ENCODE measurements at regions not wholly inside any gene's neighbourhood (a gene's known extent, or its start where the extent isn't known, plus 50 kb on each side); places are given as distances from the start of the nearest gene placed in this dataset.

GRCh38 chr9:18163146-18163545 is 310.8 kb upstream of the ADAMTSL1 start:
- Mint-ChIP-seq H3K36me3 (ENCODE audit: low read depth) (no peaks in the 10 kb centered on the region), H3K4me1 (ENCODE audit: low read depth) (no peaks in the 10 kb centered on the region)

GRCh38 chr9:18167733-18168132 is 306.2 kb upstream of the ADAMTSL1 start:
- no peaks in the 10 kb centered on the region for H3K27me3 Mint-ChIP-seq (ENCODE audit: low read depth)
- no peaks in the 10 kb centered on the region for H3K36me3 Mint-ChIP-seq (ENCODE audit: low read depth)
- peaks cover 5% of the 10 kb centered on the region for H3K9me3 Mint-ChIP-seq
- no peak overlapping the region for H3K27ac Mint-ChIP-seq
- DNase-seq (ENCODE audit: low spot score), result no peak
- H3K4me3 Mint-ChIP-seq, result no peak overlapping the region
- no peaks in the 10 kb centered on the region for H3K4me1 Mint-ChIP-seq (ENCODE audit: low read depth)

More at GRCh38 chr9:18163146-18163545, 310.8 kb upstream of the ADAMTSL1 start:
- Mint-ChIP-seq H3K9me3 (no peaks in the 10 kb centered on the region), H3K27me3 (ENCODE audit: low read depth) (no peaks in the 10 kb centered on the region), H3K4me3 (no peak overlapping the region), H3K27ac (no peak overlapping the region)
- DNase-seq (ENCODE audit: low spot score), result no peak

- no peak for DNase-seq (ENCODE audit: low spot score)
- peaks cover 5% of the 10 kb centered on the region for H3K9me3 Mint-ChIP-seq
- no peaks in the 10 kb centered on the region for H3K36me3 Mint-ChIP-seq (ENCODE audit: low read depth)
- H3K4me3 Mint-ChIP-seq, result no peak overlapping the region
- H3K4me1 Mint-ChIP-seq (ENCODE audit: low read depth), result no peaks in the 10 kb centered on the region
- no peak overlapping the region for H3K27ac Mint-ChIP-seq
- no peaks in the 10 kb centered on the region for H3K27me3 Mint-ChIP-seq (ENCODE audit: low read depth)
Measured at GRCh38 chr9:18173923-18174322, 300.0 kb upstream of the ADAMTSL1 start.

GRCh38 chr9:18182636-18183035 is 291.3 kb upstream of the ADAMTSL1 start:
- H3K4me3 Mint-ChIP-seq, result no peak overlapping the region
- no peaks in the 10 kb centered on the region for H3K27me3 Mint-ChIP-seq (ENCODE audit: low read depth)
- no peaks in the 10 kb centered on the region for H3K9me3 Mint-ChIP-seq
- H3K36me3 Mint-ChIP-seq (ENCODE audit: low read depth), result no peaks in the 10 kb centered on the region
- DNase-seq (ENCODE audit: low spot score), result no peak
- no peak overlapping the region for H3K27ac Mint-ChIP-seq
- no peaks in the 10 kb centered on the region for H3K4me1 Mint-ChIP-seq (ENCODE audit: low read depth)

- DNase-seq (ENCODE audit: low spot score), result no peak
- H3K27ac Mint-ChIP-seq, result no peak overlapping the region
- H3K36me3 Mint-ChIP-seq (ENCODE audit: low read depth), result no peaks in the 10 kb centered on the region
- no peaks in the 10 kb centered on the region for H3K9me3 Mint-ChIP-seq
- H3K27me3 Mint-ChIP-seq (ENCODE audit: low read depth), result no peaks in the 10 kb centered on the region
- no peak overlapping the region for H3K4me3 Mint-ChIP-seq
- H3K4me1 Mint-ChIP-seq (ENCODE audit: low read depth), result no peaks in the 10 kb centered on the region
Measured at GRCh38 chr9:18183974-18184373, 290.0 kb upstream of the ADAMTSL1 start.

- Mint-ChIP-seq H3K36me3 (ENCODE audit: low read depth) (no peaks in the 10 kb centered on the region), H3K4me1 (ENCODE audit: low read depth) (no peaks in the 10 kb centered on the region), H3K9me3 (no peaks in the 10 kb centered on the region), H3K27me3 (ENCODE audit: low read depth) (no peaks in the 10 kb centered on the region), H3K4me3 (no peak overlapping the region), H3K27ac (no peak overlapping the region)
- no peak for DNase-seq (ENCODE audit: low spot score)
Measured at GRCh38 chr9:18184401-18184800, 289.6 kb upstream of the ADAMTSL1 start.

- no peaks in the 10 kb centered on the region for H3K4me1 Mint-ChIP-seq (ENCODE audit: low read depth)
- H3K9me3 Mint-ChIP-seq, result no peaks in the 10 kb centered on the region
- H3K36me3 Mint-ChIP-seq (ENCODE audit: low read depth), result no peaks in the 10 kb centered on the region
- no peak overlapping the region for H3K27ac Mint-ChIP-seq
- no peak for DNase-seq (ENCODE audit: low spot score)
- no peak overlapping the region for H3K4me3 Mint-ChIP-seq
- H3K27me3 Mint-ChIP-seq (ENCODE audit: low read depth), result no peaks in the 10 kb centered on the region
Measured at GRCh38 chr9:18185196-18185595, 288.8 kb upstream of the ADAMTSL1 start.

GRCh38 chr9:18188971-18189370 is 285.0 kb upstream of the ADAMTSL1 start:
- no peak overlapping the region for H3K27ac Mint-ChIP-seq
- no peaks in the 10 kb centered on the region for H3K4me1 Mint-ChIP-seq (ENCODE audit: low read depth)
- no peak overlapping the region for H3K4me3 Mint-ChIP-seq

GRCh38 chr9:18189871-18190670 is 283.9 kb upstream of the ADAMTSL1 start:
- Mint-ChIP-seq H3K27me3 (ENCODE audit: low read depth) (no peaks in the 10 kb centered on the region), H3K4me1 (ENCODE audit: low read depth) (no peaks in the 10 kb centered on the region), H3K4me3 (no peak overlapping the region), H3K36me3 (ENCODE audit: low read depth) (no peaks in the 10 kb centered on the region), H3K27ac (no peak overlapping the region), H3K9me3 (no peaks in the 10 kb centered on the region)
- no peak for DNase-seq (ENCODE audit: low spot score)

More at GRCh38 chr9:18188971-18189370, 285.0 kb upstream of the ADAMTSL1 start:
- Mint-ChIP-seq H3K9me3 (no peaks in the 10 kb centered on the region), H3K27me3 (ENCODE audit: low read depth) (no peaks in the 10 kb centered on the region), H3K36me3 (ENCODE audit: low read depth) (no peaks in the 10 kb centered on the region)
- DNase-seq (ENCODE audit: low spot score), result no peak

GRCh38 chr9:18190671-18191374 is 283.1 kb upstream of the ADAMTSL1 start:
- Mint-ChIP-seq H3K36me3 (ENCODE audit: low read depth) (no peaks in the 10 kb centered on the region), H3K4me1 (ENCODE audit: low read depth) (no peaks in the 10 kb centered on the region), H3K9me3 (no peaks in the 10 kb centered on the region), H3K27ac (no peak overlapping the region), H3K27me3 (ENCODE audit: low read depth) (no peaks in the 10 kb centered on the region), H3K4me3 (no peak overlapping the region)
- no peak for DNase-seq (ENCODE audit: low spot score)

GRCh38 chr9:18194316-18194715 is 279.6 kb upstream of the ADAMTSL1 start:
- no peaks in the 10 kb centered on the region for H3K9me3 Mint-ChIP-seq
- no peak overlapping the region for H3K4me3 Mint-ChIP-seq
- no peaks in the 10 kb centered on the region for H3K36me3 Mint-ChIP-seq (ENCODE audit: low read depth)
- H3K4me1 Mint-ChIP-seq (ENCODE audit: low read depth), result no peaks in the 10 kb centered on the region
- DNase-seq (ENCODE audit: low spot score), result no peak
- no peaks in the 10 kb centered on the region for H3K27me3 Mint-ChIP-seq (ENCODE audit: low read depth)
- H3K27ac Mint-ChIP-seq, result no peak overlapping the region

- Mint-ChIP-seq H3K36me3 (ENCODE audit: low read depth) (no peaks in the 10 kb centered on the region), H3K4me1 (ENCODE audit: low read depth) (no peaks in the 10 kb centered on the region), H3K27me3 (ENCODE audit: low read depth) (no peaks in the 10 kb centered on the region), H3K27ac (no peak overlapping the region), H3K4me3 (no peak overlapping the region), H3K9me3 (no peaks in the 10 kb centered on the region)
- no peak for DNase-seq (ENCODE audit: low spot score)
Measured at GRCh38 chr9:18195223-18195622, 278.7 kb upstream of the ADAMTSL1 start.

- Mint-ChIP-seq H3K27me3 (ENCODE audit: low read depth) (no peaks in the 10 kb centered on the region), H3K27ac (no peak overlapping the region), H3K9me3 (no peaks in the 10 kb centered on the region)
Measured at GRCh38 chr9:18202924-18203323, 271.0 kb upstream of the ADAMTSL1 start.

GRCh38 chr9:18207735-18208134 is 266.2 kb upstream of the ADAMTSL1 start:
- H3K27ac Mint-ChIP-seq, result no peak overlapping the region
- H3K4me3 Mint-ChIP-seq, result no peak overlapping the region
- no peak for DNase-seq (ENCODE audit: low spot score)
- no peaks in the 10 kb centered on the region for H3K27me3 Mint-ChIP-seq (ENCODE audit: low read depth)
- H3K4me1 Mint-ChIP-seq (ENCODE audit: low read depth), result no peaks in the 10 kb centered on the region
- no peaks in the 10 kb centered on the region for H3K36me3 Mint-ChIP-seq (ENCODE audit: low read depth)
- H3K9me3 Mint-ChIP-seq, result no peaks in the 10 kb centered on the region

More at GRCh38 chr9:18202924-18203323, 271.0 kb upstream of the ADAMTSL1 start:
- no peak overlapping the region for H3K4me3 Mint-ChIP-seq
- no peaks in the 10 kb centered on the region for H3K36me3 Mint-ChIP-seq (ENCODE audit: low read depth)
- no peak for DNase-seq (ENCODE audit: low spot score)
- H3K4me1 Mint-ChIP-seq (ENCODE audit: low read depth), result no peaks in the 10 kb centered on the region

Data from T-helper 2 cell treated with Interferon-gamma antibody and Interleukin-4, amounts not matched to agents 5 μg/mL and 100 μg/mL, for 36 hours (primary cell).